GM12872 (cell line): ENCODE measurements at regions not wholly inside any gene's neighbourhood (a gene's known extent, or its start where the extent isn't known, plus 50 kb on each side); places are given as distances from the start of the nearest gene placed in this dataset.

Source experiments
- TF ChIP-seq, protein P1 (sequence below): IDR thresholded peaks from 3 replicates; pipeline ENCODE4 v1.5.1; 2011; ENCODE audit warnings: low read depth, mild to moderate bottlenecking, low read length, moderate library complexity; ENCODE audit not compliant: insufficient read depth

DNA sequence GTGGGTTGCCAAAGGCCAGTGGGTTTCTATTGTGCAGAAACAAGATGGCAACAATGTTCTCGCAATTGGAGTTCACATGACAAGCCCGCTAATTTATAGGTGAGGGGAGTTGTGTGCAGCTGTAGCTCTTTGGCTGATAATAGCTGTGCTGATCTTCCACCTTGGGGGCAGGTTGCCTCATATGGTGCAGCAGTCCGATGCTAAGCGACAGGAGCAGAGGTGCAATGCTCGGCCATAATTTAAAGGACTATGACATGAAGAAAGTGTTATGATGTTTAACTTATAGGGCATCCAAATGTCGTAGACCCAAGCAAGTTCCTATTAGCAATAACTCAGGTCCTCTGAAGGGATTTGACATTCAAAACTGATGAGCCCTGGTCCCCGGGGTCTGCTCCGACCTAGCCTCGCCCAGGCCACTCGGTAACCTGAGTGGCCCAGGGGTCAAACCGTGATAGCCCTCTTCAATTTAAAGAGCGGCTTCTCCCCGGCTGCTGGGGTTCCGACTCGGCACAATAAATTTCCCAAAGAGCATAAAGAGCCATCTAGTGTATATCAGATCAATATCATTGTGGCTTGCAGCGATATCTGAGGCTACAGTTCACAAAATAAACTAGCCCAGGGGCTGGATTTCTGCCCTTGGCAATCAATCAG, 724.0 kb downstream of the IRX1 start:
- TF ChIP-seq, protein P1, sequence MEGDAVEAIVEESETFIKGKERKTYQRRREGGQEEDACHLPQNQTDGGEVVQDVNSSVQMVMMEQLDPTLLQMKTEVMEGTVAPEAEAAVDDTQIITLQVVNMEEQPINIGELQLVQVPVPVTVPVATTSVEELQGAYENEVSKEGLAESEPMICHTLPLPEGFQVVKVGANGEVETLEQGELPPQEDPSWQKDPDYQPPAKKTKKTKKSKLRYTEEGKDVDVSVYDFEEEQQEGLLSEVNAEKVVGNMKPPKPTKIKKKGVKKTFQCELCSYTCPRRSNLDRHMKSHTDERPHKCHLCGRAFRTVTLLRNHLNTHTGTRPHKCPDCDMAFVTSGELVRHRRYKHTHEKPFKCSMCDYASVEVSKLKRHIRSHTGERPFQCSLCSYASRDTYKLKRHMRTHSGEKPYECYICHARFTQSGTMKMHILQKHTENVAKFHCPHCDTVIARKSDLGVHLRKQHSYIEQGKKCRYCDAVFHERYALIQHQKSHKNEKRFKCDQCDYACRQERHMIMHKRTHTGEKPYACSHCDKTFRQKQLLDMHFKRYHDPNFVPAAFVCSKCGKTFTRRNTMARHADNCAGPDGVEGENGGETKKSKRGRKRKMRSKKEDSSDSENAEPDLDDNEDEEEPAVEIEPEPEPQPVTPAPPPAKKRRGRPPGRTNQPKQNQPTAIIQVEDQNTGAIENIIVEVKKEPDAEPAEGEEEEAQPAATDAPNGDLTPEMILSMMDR: no peak

DNA sequence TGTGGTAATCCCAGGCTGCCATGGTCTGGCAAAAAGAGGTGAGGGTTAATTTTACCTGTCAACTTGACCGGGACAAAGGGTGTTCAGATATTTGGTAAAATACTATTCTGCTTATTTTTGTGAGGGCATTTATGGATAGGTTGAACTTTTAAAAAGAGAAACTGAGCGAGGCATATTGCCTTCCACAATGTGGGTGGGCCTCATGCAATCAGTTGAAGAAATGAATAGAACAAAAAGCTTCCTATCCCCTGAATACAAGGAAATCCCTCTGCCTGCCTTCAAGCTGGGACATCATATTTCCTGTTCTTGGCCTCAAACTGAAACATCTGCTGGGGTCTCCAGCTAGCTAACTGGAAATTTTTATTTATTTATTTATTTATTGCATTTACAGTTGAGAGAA, 734.7 kb downstream of the IRX1 start:
- TF ChIP-seq, protein P1: no peak

DNA sequence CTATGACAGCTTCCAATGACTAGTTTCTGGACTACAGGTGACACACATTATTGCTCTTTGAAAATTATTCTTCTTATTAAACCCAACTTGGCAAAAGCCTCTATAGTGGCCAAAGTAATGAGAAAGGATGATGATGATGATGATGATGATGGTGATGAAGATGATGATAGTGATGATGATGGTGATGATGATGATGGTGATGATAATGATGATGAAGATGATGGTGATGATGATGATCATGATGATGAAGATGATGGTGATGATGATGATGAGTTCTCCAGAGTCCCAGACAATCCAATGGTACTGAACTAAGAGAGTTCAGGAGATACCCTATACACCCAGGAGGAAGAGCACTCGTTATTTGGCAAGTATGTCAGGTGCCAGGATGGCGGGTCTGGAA, 739.4 kb downstream of the IRX1 start:
- TF ChIP-seq, protein P1: no peak

DNA sequence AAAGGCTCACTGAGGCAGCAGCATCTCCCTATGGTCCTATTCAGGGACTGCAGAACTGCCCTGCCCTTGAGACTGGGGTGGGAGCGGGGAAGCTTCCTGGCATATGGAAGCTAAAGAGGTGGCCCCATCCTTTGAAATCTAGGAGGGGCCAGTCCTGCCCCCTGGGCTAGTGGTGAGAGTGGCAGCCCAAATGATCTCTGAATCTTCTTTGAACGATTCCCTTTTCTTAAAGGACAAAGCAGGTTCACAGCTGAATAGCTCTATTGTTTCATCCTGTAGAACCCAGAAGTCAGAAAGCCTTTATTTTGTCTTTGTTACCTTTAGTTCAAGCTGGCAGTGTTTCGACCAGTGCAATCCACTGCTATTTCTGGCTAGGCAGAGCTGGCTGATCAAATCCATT, 741.9 kb downstream of the IRX1 start:
- TF ChIP-seq, protein P1: no peak

DNA sequence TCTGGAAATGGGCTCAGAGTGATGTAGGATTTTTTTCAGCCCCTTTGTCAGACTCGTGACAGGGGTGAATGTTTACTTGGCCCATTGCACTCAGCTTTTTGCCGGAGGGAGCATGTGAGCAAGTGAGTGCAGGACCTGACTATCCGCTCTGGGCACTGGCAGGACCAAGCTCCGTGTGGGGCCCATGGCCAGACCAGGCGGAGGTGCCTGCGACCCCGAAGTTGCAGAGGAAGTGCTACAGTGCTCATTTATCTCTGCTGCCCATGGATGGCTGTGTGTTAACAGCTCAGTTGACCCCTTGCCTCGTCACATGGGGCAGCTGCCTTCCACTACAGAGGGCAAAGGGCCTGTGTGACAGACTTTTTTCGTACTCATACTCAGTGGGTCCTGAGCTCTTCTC, 744.3 kb downstream of the IRX1 start:
- TF ChIP-seq, protein P1: no peak

DNA sequence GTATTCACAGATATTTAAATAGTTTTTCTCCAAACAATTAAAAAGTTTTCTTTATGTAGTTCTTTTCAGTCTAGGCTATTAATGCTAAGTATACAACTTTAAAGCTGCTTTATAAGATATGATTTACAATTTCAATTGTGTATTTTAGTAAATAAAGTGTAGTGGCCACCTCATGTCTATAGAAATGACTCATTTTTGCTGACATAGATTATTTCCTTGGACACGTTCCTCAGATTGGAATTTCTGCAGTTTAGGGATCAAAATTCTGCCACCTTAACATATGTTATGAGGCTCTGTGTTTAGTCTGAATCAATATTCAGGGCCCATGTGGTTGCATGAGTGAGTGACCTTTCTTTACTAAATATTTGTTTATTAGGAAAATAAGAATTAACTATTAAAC, 750.2 kb downstream of the IRX1 start:
- TF ChIP-seq, protein P1: no peak

DNA sequence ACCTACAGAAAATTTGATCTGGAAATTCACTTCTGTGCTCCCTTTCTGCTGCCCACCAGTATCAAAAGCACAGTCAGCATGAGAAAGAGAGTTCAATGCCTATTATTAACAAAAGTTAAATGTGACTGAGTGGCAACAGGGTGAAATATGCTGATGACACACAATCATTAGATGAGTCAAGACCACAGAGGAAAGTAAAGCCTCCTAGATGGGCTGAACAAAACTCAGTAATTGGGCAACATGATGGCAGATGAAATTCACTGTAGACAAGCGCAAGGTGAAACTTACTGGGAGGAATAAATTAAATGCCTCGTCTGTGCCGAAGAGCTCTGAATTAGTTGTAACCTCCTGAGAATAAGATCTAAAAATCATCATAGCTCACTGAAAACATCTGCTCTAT, 752.8 kb downstream of the IRX1 start:
- TF ChIP-seq, protein P1: no peak
